ENCODE measurements at regions not wholly inside any gene's neighbourhood (a gene's known extent, or its start where the extent isn't known, plus 50 kb on each side); places are given as distances from the start of the nearest gene placed in this dataset.

GRCh38 chr14:82785756-82786482 lies 1252.3 kb upstream of the SEL1L start:
- TF ChIP-seq CTCF (conservative IDR thresholded peaks at IDR 0.05; ENCODE audit: low read depth in 2 of 2): no peak
- TF ChIP-seq REST (IDR thresholded peaks at IDR 0.05; ENCODE audit: unreplicated experiment): no peak
- no peak for TF ChIP-seq EZH2 (IDR thresholded peaks at IDR 0.05; ENCODE audit: low read depth, unreplicated experiment)
- no peak for TF ChIP-seq CREB1 (CRISPR knock-in tag; IDR thresholded peaks at IDR 0.05; ENCODE audit: low read depth)
- no peak for TF ChIP-seq EZH2phosphoT487 (IDR thresholded peaks at IDR 0.05; ENCODE audit: unreplicated experiment)
- TF ChIP-seq POLR2AphosphoS5 (IDR thresholded peaks at IDR 0.05; ENCODE audit: low read depth): no peak
- no peak for TF ChIP-seq ZNF331 (CRISPR knock-in tag; IDR thresholded peaks at IDR 0.05; ENCODE audit: low read depth)
- TF ChIP-seq STAT1 (IDR thresholded peaks at IDR 0.05; ENCODE audit: unreplicated experiment): no peak

Data from GM23338 (cell line).